ENCODE measurements at regions not wholly inside any gene's neighbourhood (a gene's known extent, or its start where the extent isn't known, plus 50 kb on each side); places are given as distances from the start of the nearest gene placed in this dataset.
"Not testable (repeated sequence)": the region's sequence is repeated elsewhere in the genome, so short reads cannot be mapped to it uniquely, and the experiment has no call there.

DNA sequence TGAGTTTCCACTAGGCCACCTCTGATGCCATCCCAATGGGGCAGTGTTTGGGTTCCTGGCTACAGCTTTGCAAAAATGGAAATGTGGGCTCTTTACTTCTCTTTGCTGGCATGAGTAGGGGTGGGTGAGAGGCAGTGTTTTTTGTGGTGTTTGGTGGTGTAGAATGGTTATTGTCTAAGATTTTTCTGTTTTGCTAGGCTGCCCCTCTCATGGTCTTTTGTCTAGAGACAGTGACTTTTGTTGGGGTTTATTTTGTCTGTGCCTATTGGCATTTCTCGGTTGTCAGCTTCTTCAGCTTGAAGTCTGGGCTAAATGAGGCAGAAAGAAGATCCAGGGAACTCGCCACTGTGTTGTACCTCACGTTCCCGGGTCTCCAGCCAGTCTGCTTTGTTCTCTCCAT lies 112.1 kb downstream of the CENPF start:
- CTCF ChIA-PET: no interaction called here
- no peaks in the 10 kb centered on the region for H3K9me3 Mint-ChIP-seq
- no peak for DNase-seq
- H3K27me3 Mint-ChIP-seq: no peaks in the 10 kb centered on the region
- H3K4me1 Mint-ChIP-seq: no peaks in the 10 kb centered on the region
- H3K27ac Mint-ChIP-seq: no peak overlapping the region
- H3K4me3 Mint-ChIP-seq: no peak overlapping the region
- no peaks in the 10 kb centered on the region for H3K36me3 Mint-ChIP-seq

DNA sequence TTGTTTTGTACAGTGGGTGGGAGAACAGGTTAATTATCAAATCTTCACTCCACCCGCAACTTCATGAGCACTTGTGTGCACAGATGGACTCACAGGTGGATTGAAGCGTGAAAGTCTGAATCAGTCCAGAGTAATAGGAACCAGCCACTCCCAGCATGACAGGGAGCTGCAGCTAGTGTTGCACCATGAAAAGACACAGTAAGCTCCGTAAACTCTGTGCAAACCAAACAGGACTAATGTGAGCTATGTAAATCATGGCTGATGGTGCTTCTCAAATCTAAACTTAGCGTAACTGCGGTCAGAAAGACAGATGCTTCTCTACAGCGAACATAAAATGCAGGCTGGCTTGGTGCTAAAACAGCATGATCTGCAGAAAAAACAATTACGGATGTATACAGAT lies 114.4 kb downstream of the CENPF start:
- no peak overlapping the region for H3K4me3 Mint-ChIP-seq
- DNase-seq: no peak
- H3K4me1 Mint-ChIP-seq: no peaks in the 10 kb centered on the region
- no peaks in the 10 kb centered on the region for H3K9me3 Mint-ChIP-seq
- no peaks in the 10 kb centered on the region for H3K27me3 Mint-ChIP-seq
- H3K27ac Mint-ChIP-seq: no peak overlapping the region
- CTCF ChIA-PET: no interaction called here
- H3K36me3 Mint-ChIP-seq: no peaks in the 10 kb centered on the region

DNA sequence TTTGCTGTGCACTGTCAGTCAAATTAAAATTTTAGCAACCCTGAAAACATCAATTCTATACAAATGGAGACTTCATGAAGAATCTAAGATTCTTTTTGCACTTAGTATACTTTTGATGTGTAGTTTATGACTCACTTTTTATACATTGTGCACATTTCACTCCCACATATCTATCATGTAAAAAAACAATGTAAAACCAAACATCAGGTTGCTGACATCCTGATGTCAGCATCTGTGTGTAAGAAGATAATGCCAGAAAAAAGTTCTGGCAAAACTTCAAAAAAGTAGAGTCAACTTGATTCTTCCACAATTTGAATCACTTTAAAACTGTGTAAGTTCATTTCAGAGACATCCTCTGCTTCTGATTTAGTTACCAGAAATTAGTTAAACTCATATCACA lies 115.7 kb downstream of the CENPF start:
- Mint-ChIP-seq H3K27me3 (no peaks in the 10 kb centered on the region), H3K27ac (no peak overlapping the region), H3K36me3 (no peaks in the 10 kb centered on the region), H3K4me3 (no peak overlapping the region), H3K4me1 (no peaks in the 10 kb centered on the region), H3K9me3 (no peaks in the 10 kb centered on the region)
- CTCF ChIA-PET: no interaction called here
- DNase-seq: no peak

DNA sequence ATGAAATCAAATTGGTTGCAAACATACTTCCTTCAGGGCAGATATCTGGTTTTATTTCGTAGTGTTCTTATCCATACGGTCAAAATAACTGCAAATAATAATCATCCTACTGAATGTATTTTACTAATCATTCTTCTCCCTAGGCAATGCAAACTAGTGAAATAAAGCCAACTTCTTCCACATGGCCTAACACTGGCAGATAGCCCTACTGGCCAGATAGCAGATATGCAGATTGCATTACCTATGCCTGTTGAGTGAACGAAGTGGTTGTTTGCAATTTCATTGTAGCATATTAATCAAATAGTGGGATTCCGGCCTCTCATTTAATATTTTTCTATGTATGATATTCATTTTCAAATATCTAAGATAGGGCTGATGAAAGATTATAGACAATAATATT lies 116.2 kb downstream of the CENPF start:
- CTCF ChIA-PET: no interaction called here
- no peaks in the 10 kb centered on the region for H3K9me3 Mint-ChIP-seq
- no peak overlapping the region for H3K4me3 Mint-ChIP-seq
- H3K4me1 Mint-ChIP-seq: no peaks in the 10 kb centered on the region
- H3K36me3 Mint-ChIP-seq: no peaks in the 10 kb centered on the region
- no peak overlapping the region for H3K27ac Mint-ChIP-seq
- DNase-seq: no peak
- no peaks in the 10 kb centered on the region for H3K27me3 Mint-ChIP-seq

DNA sequence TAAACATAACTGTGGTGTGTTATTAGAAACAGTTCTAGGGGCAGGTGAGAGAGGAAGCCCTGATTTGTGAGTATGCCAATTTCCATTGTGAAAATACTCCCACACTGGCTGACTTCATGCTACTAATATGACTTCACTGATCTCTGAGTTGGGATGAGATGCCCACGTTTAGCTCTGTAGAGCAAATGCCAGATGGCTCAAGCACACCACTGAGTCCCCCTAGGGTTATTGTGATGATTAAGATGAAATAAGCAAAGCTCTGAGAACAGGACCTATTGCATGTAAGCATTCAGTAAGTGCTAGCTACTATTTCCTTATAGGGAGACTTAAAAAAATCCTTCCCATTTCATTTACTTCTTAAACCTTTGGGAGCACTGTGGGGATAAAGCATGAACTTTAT lies 117.6 kb downstream of the CENPF start:
- DNase-seq: no peak
- H3K9me3 Mint-ChIP-seq: no peaks in the 10 kb centered on the region
- no peak overlapping the region for H3K27ac Mint-ChIP-seq
- no peak overlapping the region for H3K4me3 Mint-ChIP-seq
- H3K4me1 Mint-ChIP-seq: no peaks in the 10 kb centered on the region
- H3K27me3 Mint-ChIP-seq: no peaks in the 10 kb centered on the region
- CTCF ChIA-PET: no interaction called here
- no peaks in the 10 kb centered on the region for H3K36me3 Mint-ChIP-seq

DNA sequence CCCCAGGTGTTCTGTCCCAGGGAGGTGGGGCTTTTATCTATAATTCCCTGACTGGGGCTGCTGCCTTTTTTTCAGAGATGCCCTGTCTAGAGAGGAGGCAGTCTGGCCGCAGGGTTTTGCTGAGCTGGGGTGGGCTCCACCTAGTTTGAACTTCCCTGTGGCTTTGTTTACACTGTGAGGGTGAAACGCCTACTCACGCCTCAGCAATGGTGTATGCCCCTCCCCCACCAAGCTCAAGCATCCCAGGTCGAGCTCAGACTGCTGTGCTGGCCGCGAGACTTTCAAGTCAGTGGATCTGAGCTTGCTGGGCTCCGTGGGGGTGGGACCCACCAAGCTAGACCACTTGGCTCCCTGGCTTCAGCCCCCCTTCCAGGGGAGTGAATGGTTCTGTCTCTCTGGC lies 124.3 kb downstream of the CENPF start:
- CTCF ChIA-PET: no interaction called here

DNA sequence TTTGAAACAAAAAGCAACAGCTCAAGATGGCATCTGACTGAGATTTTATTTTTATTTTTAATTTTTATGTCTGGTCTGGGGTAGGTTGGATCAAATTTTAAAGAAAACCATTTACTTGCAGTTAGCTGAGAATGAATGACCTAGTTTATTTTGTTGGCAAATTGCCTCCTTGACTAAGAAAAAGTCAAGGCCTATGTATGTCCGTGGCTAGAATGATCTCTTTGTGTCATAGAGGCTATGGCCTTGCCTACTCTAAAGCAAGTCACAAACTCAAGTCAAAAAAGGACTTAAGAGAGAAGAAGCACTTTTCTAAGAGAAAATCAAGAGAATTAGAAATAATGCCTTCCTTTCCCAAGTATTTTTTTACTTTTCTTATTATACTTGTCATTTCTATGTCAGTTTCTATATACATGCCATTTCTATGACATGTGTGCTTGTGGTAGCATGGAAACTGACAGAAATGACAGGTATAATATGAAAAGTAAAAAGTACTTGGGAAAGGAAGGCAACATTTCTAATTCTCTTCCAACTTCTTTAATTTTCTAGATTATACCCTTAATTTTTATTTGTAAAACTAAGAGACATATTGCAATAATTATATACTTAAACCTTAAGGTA lies 136.7 kb downstream of the CENPF start:
- Mint-ChIP-seq H3K4me3 (no peak overlapping the region), H3K27me3 (no peaks in the 10 kb centered on the region), H3K9me3 (no peaks in the 10 kb centered on the region), H3K4me1 (no peaks in the 10 kb centered on the region), H3K27ac (no peak overlapping the region), H3K36me3 (no peaks in the 10 kb centered on the region)
- no peak for DNase-seq
- CTCF ChIA-PET: no interaction called here

More for the DNA sequence above, 124.3 kb downstream of the CENPF start:
- DNase-seq: no peak
- Mint-ChIP-seq H3K27me3 (no peaks in the 10 kb centered on the region), H3K4me1 (no peaks in the 10 kb centered on the region), H3K9me3 (no peaks in the 10 kb centered on the region), H3K27ac (no peak overlapping the region), H3K36me3 (no peaks in the 10 kb centered on the region), H3K4me3 (no peak overlapping the region)

DNA sequence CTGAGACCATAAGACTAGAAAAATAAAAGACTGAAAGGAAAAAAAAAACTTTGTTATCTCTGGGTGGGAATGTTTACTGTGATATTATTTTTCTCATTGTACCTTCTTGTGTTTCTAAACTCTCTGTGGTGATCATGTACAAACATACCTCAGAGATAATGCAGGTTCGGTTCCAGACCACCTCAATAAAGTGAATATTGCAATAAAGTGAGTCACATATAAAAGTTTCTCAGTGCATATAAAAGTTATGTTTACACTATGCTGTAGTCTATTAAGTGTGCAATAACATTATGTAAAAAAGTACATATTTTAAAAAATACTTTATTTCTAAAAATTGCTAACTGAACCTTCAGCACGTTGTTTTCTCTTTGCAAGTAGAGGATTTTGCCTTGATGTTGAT lies 137.5 kb downstream of the CENPF start:
- Mint-ChIP-seq H3K9me3 (no peaks in the 10 kb centered on the region), H3K27me3 (no peaks in the 10 kb centered on the region), H3K4me1 (no peaks in the 10 kb centered on the region), H3K27ac (no peak overlapping the region), H3K36me3 (no peaks in the 10 kb centered on the region), H3K4me3 (no peak overlapping the region)
- no peak for DNase-seq
- CTCF ChIA-PET: no interaction called here

DNA sequence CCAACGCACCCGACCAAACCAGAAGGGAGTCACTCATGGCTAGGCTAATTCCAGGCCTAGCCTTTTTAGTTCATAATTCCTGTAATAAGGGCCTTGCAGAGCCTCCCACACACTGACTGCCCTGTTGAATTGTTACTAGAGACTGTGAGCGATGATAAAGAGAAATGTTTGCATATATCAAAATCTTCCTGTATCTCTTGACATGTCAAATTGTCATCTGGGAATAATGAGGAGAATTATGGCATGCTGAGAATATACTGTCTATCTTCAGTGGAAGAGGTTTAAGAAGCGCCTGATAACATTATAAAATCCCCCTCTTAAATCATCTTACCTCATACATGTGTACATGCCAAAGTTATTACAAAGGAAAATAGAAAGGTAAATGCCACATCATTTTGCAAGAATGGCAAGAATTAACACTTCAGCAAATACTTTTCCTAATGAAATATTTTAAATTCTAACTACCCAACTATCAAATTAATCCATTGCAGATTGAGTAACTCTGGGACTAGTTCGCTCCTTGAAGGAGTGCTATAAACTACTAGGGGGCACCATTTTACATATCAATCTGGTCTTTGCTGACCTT lies 144.1 kb downstream of the CENPF start:
- Mint-ChIP-seq H3K36me3 (no peaks in the 10 kb centered on the region), H3K27me3 (no peaks in the 10 kb centered on the region), H3K27ac (no peak overlapping the region), H3K4me1 (no peaks in the 10 kb centered on the region), H3K4me3 (no peak overlapping the region), H3K9me3 (no peaks in the 10 kb centered on the region)
- no peak for DNase-seq
- CTCF ChIA-PET: no interaction called here

DNA sequence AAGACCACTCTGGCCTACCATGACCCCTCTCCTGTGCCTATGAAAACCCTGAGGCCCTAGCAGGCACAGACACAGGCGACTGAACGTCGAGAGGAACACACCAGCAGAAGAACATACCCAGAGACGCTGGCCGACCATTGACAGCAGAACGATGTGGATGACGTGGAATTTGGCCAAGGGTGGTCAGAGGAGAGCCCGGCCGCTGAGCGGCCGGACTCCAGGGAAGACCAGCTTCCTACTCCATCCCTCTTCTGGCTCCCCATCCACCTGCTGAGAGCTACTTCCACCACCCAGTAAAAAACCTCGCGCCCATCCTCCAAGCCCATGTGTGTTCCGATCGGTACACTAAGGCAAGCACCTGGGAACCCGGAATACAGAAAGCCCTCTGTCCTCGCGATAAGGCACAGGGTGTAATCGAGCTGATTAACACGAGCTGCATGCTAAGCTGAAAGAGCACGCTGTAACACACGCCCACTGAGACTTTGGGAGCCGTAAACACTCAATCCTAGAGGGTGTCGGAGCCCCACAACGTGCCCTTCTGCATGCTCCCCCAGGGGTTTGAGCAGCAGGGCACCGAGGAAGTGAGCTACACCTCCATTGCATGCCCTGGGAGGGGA lies 150.3 kb downstream of the CENPF start:
- no peak overlapping the region for H3K4me3 Mint-ChIP-seq
- H3K9me3 Mint-ChIP-seq: peaks cover 3% of the 10 kb centered on the region
- DNase-seq: no peak
- CTCF ChIA-PET: no interaction called here
- no peaks in the 10 kb centered on the region for H3K4me1 Mint-ChIP-seq
- no peaks in the 10 kb centered on the region for H3K27me3 Mint-ChIP-seq
- H3K36me3 Mint-ChIP-seq: no peaks in the 10 kb centered on the region
- H3K27ac Mint-ChIP-seq: no peak overlapping the region

DNA sequence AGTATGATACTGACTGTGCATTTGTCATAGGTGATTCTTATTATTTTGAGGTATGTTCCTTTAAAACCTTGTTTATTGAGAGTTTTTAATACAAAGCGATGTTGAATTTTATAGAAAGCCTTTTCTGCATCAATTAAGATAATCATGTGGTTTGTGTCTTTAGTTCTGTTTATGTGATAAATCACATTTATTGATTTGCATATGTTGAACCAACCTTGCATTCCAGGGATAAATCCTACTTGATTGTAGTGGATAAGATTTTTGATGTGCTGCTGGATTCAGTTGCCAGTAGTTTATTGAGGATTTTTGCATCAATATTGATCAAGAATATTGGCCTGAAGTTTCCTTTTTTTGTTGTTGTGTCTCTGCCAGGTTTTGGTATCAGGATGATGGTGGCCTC lies 158.0 kb downstream of the CENPF start:
- no peaks in the 10 kb centered on the region for H3K36me3 Mint-ChIP-seq
- CTCF ChIA-PET: no interaction called here
- H3K4me3 Mint-ChIP-seq: no peak overlapping the region

DNA sequence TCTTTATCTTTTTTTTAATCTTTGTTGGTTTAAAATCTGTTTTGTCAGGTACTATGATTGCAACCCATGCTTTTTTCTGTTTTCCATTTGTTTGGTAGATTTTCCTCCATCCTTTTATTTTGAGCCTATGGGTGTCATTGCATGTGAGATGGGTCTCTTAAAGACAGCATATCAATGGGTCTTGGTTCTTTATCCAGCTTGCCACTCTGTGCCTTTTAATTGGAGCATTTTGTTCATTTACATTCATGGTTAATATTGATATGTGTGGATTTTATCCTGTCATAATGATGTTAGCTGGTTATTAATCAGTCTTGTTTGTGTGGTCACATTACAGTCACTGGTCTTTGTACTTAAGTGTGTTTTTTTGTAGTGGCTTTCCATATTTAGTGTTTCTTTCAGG lies 159.9 kb downstream of the CENPF start:
- no peaks in the 10 kb centered on the region for H3K4me1 Mint-ChIP-seq
- peaks cover 26% of the 10 kb centered on the region for H3K9me3 Mint-ChIP-seq
- DNase-seq: no peak
- CTCF ChIA-PET: no interaction called here
- no peaks in the 10 kb centered on the region for H3K27me3 Mint-ChIP-seq
- no peak overlapping the region for H3K27ac Mint-ChIP-seq
- no peak overlapping the region for H3K4me3 Mint-ChIP-seq
- no peaks in the 10 kb centered on the region for H3K36me3 Mint-ChIP-seq

More for the DNA sequence above, 158.0 kb downstream of the CENPF start:
- Mint-ChIP-seq H3K4me1 (no peaks in the 10 kb centered on the region), H3K27me3 (no peaks in the 10 kb centered on the region), H3K9me3 (peaks cover 29% of the 10 kb centered on the region), H3K27ac (no peak overlapping the region)
- DNase-seq: no peak

DNA sequence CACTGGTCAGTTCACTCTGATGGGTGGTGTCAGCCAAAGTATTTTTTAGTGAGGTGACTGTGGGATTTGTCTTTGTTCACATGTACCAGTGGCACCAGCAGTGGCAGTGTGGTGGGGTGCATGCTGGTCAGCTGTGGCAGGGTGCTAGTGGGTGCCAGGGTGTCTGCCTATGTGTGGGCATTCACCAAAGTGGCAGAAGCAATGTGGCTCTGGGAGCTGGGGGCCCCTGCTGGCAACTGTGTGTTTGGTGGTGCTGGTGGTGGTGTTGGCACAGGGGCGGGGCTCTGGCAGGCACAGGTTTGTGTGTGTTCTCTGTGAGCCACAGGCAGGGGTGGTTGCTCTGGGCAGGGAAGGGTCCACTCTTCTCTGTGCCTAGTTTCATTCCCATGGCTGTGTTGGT lies 161.5 kb downstream of the CENPF start:
- CTCF ChIA-PET: no interaction called here
- Mint-ChIP-seq H3K27me3 (no peaks in the 10 kb centered on the region), H3K36me3 (no peaks in the 10 kb centered on the region), H3K4me3 (no peak overlapping the region), H3K4me1 (no peaks in the 10 kb centered on the region), H3K27ac (no peak overlapping the region), H3K9me3 (peaks cover 26% of the 10 kb centered on the region)
- DNase-seq: no peak

DNA sequence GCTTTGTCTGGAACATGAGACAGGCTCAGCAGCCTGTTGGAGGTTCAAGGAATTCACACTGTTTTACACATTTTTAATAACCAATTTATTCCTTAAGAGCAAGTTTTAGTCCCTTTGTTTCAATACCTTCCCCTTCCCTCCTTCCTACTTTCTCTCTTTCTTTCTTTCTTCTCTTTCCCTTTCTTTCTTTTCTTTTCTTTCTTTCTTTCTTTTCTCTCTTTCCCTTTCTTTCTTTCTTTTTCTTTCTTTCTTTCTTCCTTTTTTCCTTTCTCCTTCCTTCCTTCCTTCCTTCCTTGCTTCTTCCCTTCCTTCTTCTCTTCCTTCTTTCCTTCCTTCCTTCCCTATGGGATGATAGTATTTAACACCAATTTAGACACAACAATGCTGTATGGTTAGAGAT lies 164.2 kb downstream of the CENPF start:
- Mint-ChIP-seq H3K4me1 (no peaks in the 10 kb centered on the region), H3K4me3 (no peak overlapping the region), H3K9me3 (peaks cover 13% of the 10 kb centered on the region), H3K36me3 (no peaks in the 10 kb centered on the region), H3K27me3 (no peaks in the 10 kb centered on the region), H3K27ac (no peak overlapping the region)
- DNase-seq: no peak
- CTCF ChIA-PET: no interaction called here

DNA sequence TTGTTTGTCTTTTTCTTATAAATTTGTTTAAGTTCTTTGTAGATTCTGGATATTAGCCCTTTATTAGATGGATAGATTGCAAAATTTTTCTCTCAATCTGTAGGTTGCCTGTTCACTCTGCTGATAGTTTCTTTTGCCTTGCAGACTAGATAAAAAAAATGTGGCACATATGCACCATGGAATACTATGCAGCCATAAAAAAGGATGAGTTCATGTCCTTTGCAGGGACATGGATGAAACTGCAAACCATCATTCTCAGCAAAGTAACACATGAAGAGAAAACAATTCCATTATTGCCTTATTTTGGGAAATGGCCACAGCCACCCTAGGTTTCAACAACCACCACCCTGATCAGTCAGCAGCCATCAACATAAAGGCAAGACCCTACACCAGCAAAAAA lies 166.7 kb downstream of the CENPF start:
- H3K9me3 Mint-ChIP-seq, CTCF ChIA-PET, H3K27ac Mint-ChIP-seq, H3K27me3 Mint-ChIP-seq, H3K4me1 Mint-ChIP-seq, H3K4me3 Mint-ChIP-seq, DNase-seq, H3K36me3 Mint-ChIP-seq: not testable (repeated sequence)

All from activated naive CD4-positive, alpha-beta T cell treated with anti-CD3 and anti-CD28 coated beads, Interleukin-2, amount 10 ng/mL, durations not matched to agents 7 days and 5 days (primary cell).